ENCODE measurements at regions not wholly inside any gene's neighbourhood (a gene's known extent, or its start where the extent isn't known, plus 50 kb on each side); places are given as distances from the start of the nearest gene placed in this dataset.

DNA sequence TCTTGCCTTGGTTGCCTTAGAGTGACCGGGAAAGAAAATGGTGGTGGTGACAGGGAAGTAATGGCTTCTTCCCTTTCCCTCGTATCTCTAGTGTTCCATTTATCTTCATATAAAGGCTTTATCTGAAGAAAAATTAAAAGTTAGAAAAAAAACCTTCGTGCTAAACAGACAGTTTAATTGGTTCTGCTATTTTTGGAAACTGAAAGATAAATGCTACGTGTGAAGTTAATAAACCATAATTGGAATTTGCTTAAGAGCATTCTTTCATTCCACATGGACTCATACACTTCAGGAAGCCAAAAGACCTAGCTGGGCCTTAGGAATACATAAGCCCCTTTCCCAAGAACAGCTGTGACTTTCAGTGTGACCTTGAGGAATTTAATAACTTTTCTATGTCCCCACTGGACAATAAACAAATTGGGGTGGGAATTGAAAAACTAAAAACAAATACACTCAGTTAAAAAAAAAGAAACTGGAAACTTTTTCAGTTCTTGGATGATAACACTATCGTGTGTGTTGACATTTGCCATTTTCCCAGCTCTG is 818.8 kb upstream of the WWC1 start:
- TF ChIP-seq, protein P1, sequence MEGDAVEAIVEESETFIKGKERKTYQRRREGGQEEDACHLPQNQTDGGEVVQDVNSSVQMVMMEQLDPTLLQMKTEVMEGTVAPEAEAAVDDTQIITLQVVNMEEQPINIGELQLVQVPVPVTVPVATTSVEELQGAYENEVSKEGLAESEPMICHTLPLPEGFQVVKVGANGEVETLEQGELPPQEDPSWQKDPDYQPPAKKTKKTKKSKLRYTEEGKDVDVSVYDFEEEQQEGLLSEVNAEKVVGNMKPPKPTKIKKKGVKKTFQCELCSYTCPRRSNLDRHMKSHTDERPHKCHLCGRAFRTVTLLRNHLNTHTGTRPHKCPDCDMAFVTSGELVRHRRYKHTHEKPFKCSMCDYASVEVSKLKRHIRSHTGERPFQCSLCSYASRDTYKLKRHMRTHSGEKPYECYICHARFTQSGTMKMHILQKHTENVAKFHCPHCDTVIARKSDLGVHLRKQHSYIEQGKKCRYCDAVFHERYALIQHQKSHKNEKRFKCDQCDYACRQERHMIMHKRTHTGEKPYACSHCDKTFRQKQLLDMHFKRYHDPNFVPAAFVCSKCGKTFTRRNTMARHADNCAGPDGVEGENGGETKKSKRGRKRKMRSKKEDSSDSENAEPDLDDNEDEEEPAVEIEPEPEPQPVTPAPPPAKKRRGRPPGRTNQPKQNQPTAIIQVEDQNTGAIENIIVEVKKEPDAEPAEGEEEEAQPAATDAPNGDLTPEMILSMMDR (IDR thresholded peaks at IDR 0.05; ENCODE audit: borderline replicate concordance, insufficient read depth, low read depth, low read length) = no peak
- no peak overlapping the region for H3K4me3 ChIP-seq (ENCODE audit: low read depth, low read length)

- H3K4me3 ChIP-seq (ENCODE audit: low read depth, low read length) = no peak overlapping the region
- TF ChIP-seq, protein P1 (IDR thresholded peaks at IDR 0.05; ENCODE audit: borderline replicate concordance, insufficient read depth, low read depth, low read length) = no peak
Measured at GRCh38 chr5:167478188-167478587, 813.3 kb upstream of the WWC1 start.

DNA sequence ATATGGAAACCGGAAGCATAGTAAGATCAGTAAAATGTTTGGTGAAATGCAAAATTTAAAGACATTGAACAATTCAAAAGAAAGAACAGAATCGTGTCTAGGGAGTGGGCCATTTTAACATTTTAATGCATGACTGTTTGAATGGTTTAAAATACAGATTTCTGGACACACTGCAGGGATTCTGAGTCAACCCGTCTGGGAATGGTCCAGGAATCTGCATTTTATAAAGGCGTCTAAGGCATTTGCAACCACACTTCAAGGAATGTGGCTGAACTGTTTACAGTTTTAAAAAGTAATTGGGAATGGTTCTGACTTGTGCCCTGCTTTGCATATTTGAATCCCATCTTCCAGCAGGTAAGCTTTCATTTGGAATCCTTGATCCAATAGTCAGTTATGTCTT is 811.7 kb upstream of the WWC1 start:
- TF ChIP-seq, protein P1 (IDR thresholded peaks at IDR 0.05; ENCODE audit: borderline replicate concordance, insufficient read depth, low read depth, low read length) = no peak
- H3K4me3 ChIP-seq (ENCODE audit: low read depth, low read length) = no peak overlapping the region

DNA sequence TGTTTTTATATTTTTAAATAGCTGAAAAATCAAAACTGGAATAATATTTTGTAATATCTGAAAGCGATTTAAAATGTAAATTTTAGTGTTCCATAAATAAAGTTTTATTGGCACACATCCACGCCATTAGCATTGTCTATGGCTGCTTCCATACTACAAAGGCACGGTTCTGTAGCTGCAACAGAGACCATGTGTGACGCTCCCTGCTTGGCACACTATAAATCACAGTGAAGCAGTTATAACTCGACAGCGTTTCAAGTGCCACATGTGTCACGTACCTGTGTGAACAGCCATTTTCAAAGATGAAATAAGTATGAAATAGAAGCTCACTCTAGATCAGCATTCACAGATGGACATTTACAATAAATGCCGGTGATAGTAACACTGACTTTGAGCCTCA is 810.1 kb upstream of the WWC1 start:
- H3K4me3 ChIP-seq (ENCODE audit: low read depth, low read length) = no peak overlapping the region
- TF ChIP-seq, protein P1 (IDR thresholded peaks at IDR 0.05; ENCODE audit: borderline replicate concordance, insufficient read depth, low read depth, low read length) = no peak

- TF ChIP-seq, protein P1 (IDR thresholded peaks at IDR 0.05; ENCODE audit: borderline replicate concordance, insufficient read depth, low read depth, low read length) = no peak
- H3K4me3 ChIP-seq (ENCODE audit: low read depth, low read length) = no peak overlapping the region
Measured at GRCh38 chr5:167482555-167482954, 808.9 kb upstream of the WWC1 start.

GRCh38 chr5:167485061-167485774 is 806.2 kb upstream of the WWC1 start:
- H3K4me3 ChIP-seq (ENCODE audit: low read depth, low read length) = no peak overlapping the region
- TF ChIP-seq, protein P1 (IDR thresholded peaks at IDR 0.05; ENCODE audit: borderline replicate concordance, insufficient read depth, low read depth, low read length) = no peak

GRCh38 chr5:167488371-167488770 is 803.1 kb upstream of the WWC1 start:
- TF ChIP-seq, protein P1 (IDR thresholded peaks at IDR 0.05; ENCODE audit: borderline replicate concordance, insufficient read depth, low read depth, low read length) = no peak
- H3K4me3 ChIP-seq (ENCODE audit: low read depth, low read length) = no peak overlapping the region

Data from GM12875 (cell line).